IMR-90 (cell line): ENCODE measurements at regions not wholly inside any gene's neighbourhood (a gene's known extent, or its start where the extent isn't known, plus 50 kb on each side); places are given as distances from the start of the nearest gene placed in this dataset.

Experiments
- ATAC-seq: fragments of 200-7000 bp; cut with Tn5 transposase; 2 replicates; pipeline ENCODE4 v1.9.1; 2020; ENCODE audit warnings: low read depth, mild to moderate bottlenecking, moderate library complexity
- BruUV-seq: library from RNA; stranded (reverse); fragments of 400-500 nt; replicated peaks from 2 replicates; lab custom pipeline; 2021; lab: Mats Ljungman, UMichigan
- CTCF ChIA-PET: fragments of 300-600 bp; formaldehyde crosslinking; extraction: SDS; loops from one replicate; lab custom pipeline; 2021; ENCODE audit warnings: antibody characterized with exemption; lab: Yijun Ruan, JAX
- POLR2A ChIA-PET: fragments of 300-600 bp; sonication (Branson Sonifier 250); formaldehyde crosslinking; loops from one replicate; lab custom pipeline; 2022; ENCODE audit warnings: antibody characterized with exemption; ENCODE audit not compliant: unreplicated experiment; lab: Charles Lee
- DNase-seq: peaks from one replicate; pipeline ENCODE4 v3.0.0; 2013
- H2AFZ ChIP-seq: replicated peaks from 2 replicates; pipeline ENCODE3; 2013; ENCODE audit warnings: low read length, mild to moderate bottlenecking; ENCODE audit not compliant: poor library complexity
- H2AK5ac ChIP-seq: 2 replicates; pipeline ENCODE4 v1.6.1; 2013; ENCODE audit warnings: low read depth, low read length, inconsistent platforms
- H2AK9ac ChIP-seq: replicated peaks from 2 replicates; pipeline ENCODE3; 2013; ENCODE audit warnings: mild to moderate bottlenecking, low read depth, low read length, moderate library complexity; ENCODE audit not compliant: poor library complexity
- H2BK120ac ChIP-seq: 2 replicates; pipeline ENCODE4 v1.6.1; 2013; ENCODE audit warnings: low read depth, low read length, inconsistent platforms
- H2BK15ac ChIP-seq: 3 replicates; pipeline ENCODE4 v1.6.1; 2013; ENCODE audit warnings: low read depth, low read length, inconsistent platforms
- H2BK20ac ChIP-seq: 2 replicates; pipeline ENCODE4 v1.6.1; 2013; ENCODE audit warnings: low read depth, mild to moderate bottlenecking, inconsistent platforms, low read length, moderate library complexity
- H2BK5ac ChIP-seq: 2 replicates; pipeline ENCODE4 v1.6.1; 2013; ENCODE audit warnings: mild to moderate bottlenecking, low read depth, low read length, inconsistent platforms; ENCODE audit not compliant: poor library complexity, severe bottlenecking
- H3K14ac ChIP-seq: replicated peaks from 2 replicates; pipeline ENCODE4 v1.6.1; 2013; ENCODE audit warnings: low read depth, low read length, inconsistent platforms
- H3K18ac ChIP-seq: 2 replicates; pipeline ENCODE4 v1.6.1; 2013; ENCODE audit warnings: low read depth, low read length, control low read depth
- H3K23ac ChIP-seq: 2 replicates; pipeline ENCODE4 v1.6.1; 2013; ENCODE audit warnings: low read depth, low read length, inconsistent platforms
- H3K27ac ChIP-seq: 2 replicates; pipeline ENCODE4 v1.5.1; 2013; ENCODE audit warnings: mild to moderate bottlenecking, control low read depth, low read length; ENCODE audit not compliant: insufficient read depth
- H3K27me3 ChIP-seq: 2 replicates; pipeline ENCODE4 v1.6.1; 2013; ENCODE audit warnings: low read length; ENCODE audit not compliant: control insufficient read depth, insufficient read depth
- H3K36me3 ChIP-seq: 2 replicates; pipeline ENCODE4 v1.6.1; 2013; ENCODE audit warnings: low read length, mixed read lengths; ENCODE audit not compliant: control insufficient read depth, insufficient read depth
- H3K4ac ChIP-seq: 2 replicates; pipeline ENCODE4 v1.6.1; 2013; ENCODE audit warnings: low read depth, low read length, inconsistent platforms
- H3K4me1 ChIP-seq: 2 replicates; pipeline ENCODE4 v1.6.1; 2013; ENCODE audit warnings: low read length, mixed read lengths; ENCODE audit not compliant: control insufficient read depth, insufficient read depth
- H3K4me2 ChIP-seq: 2 replicates; pipeline ENCODE4 v1.6.1; 2013; ENCODE audit warnings: low read depth, mild to moderate bottlenecking, control low read depth, low read length, moderate library complexity
- H3K4me3 ChIP-seq: 2 replicates; pipeline ENCODE4 v1.5.1; 2013; ENCODE audit warnings: low read depth, mild to moderate bottlenecking, control low read depth, low read length, moderate library complexity; ENCODE audit not compliant: insufficient read depth
- H3K56ac ChIP-seq: 2 replicates; pipeline ENCODE4 v1.6.1; 2013; ENCODE audit warnings: low read length, inconsistent platforms; ENCODE audit not compliant: insufficient read depth; ENCODE audit errors: extremely low read depth
- H3K79me1 ChIP-seq, 2 experiments: 2 replicates each; pipeline ENCODE4 v1.6.1; 2013; ENCODE audit warnings: low read length in 2 of 2, inconsistent platforms in 1 of 2, low read depth in 1 of 2
- H3K9ac ChIP-seq: 2 replicates; pipeline ENCODE4 v1.6.1; 2013; ENCODE audit warnings: low read depth, low read length, control low read depth
- H3K9me1 ChIP-seq: 2 replicates; pipeline ENCODE4 v1.6.1; 2013; ENCODE audit warnings: low read length, inconsistent platforms; ENCODE audit not compliant: insufficient read depth
- H3K9me3 ChIP-seq: 2 replicates; pipeline ENCODE4 v1.6.1; 2013; ENCODE audit warnings: low read length; ENCODE audit not compliant: control insufficient read depth, insufficient read depth
- H4K20me1 ChIP-seq: 2 replicates; pipeline ENCODE4 v1.6.1; 2013; ENCODE audit warnings: low read length, inconsistent platforms; ENCODE audit not compliant: insufficient read depth
- H4K5ac ChIP-seq: 2 replicates; pipeline ENCODE4 v1.6.1; 2013; ENCODE audit warnings: mild to moderate bottlenecking, low read depth, low read length, control low read depth
- H4K8ac ChIP-seq, 2 experiments: 2 replicates each; pipeline ENCODE4 v1.6.1; 2013; ENCODE audit warnings: low read depth in 2 of 2, low read length in 2 of 2, control low read depth in 1 of 2, inconsistent platforms in 1 of 2
- H4K91ac ChIP-seq: 2 replicates; pipeline ENCODE4 v1.6.1; 2013; ENCODE audit warnings: low read depth, low read length, inconsistent platforms; ENCODE audit not compliant: insufficient read depth
- BHLHE40 ChIP-seq: fragments of 150-350 bp; IDR thresholded peaks from 2 replicates; pipeline ENCODE4 v1.6.1; 2016; ENCODE audit warnings: mild to moderate bottlenecking, low read depth, low read length
- CHD1 ChIP-seq: IDR thresholded peaks from 2 replicates; pipeline ENCODE4 v1.6.1; 2012; ENCODE audit warnings: low read depth, low read length, improper control_type of control experiment
- FOS ChIP-seq: fragments of 150-350 bp; IDR thresholded peaks from 2 replicates; pipeline ENCODE4 v1.6.1; 2016; ENCODE audit warnings: low read depth, low read length
- MAZ ChIP-seq: IDR thresholded peaks from 2 replicates; pipeline ENCODE4 v1.6.1; 2012; ENCODE audit warnings: low read depth, mild to moderate bottlenecking, low read length, improper control_type of control experiment, moderate library complexity, borderline replicate concordance
- MXI1 ChIP-seq: IDR thresholded peaks from 2 replicates; pipeline ENCODE4 v1.6.1; 2012; ENCODE audit warnings: low read depth, mild to moderate bottlenecking, low read length, moderate library complexity, borderline replicate concordance
- POLR2A ChIP-seq: IDR thresholded peaks from 2 replicates; pipeline ENCODE4 v1.6.1; 2012; ENCODE audit warnings: mild to moderate bottlenecking, low read depth, low read length
- RAD21 ChIP-seq: IDR thresholded peaks from 2 replicates; pipeline ENCODE4 v1.6.1; 2012; ENCODE audit warnings: low read length, improper control_type of control experiment
- RFX5 ChIP-seq: IDR thresholded peaks from 2 replicates; pipeline ENCODE4 v1.8.0; 2012; ENCODE audit warnings: low read depth, mild to moderate bottlenecking, low read length, moderate library complexity
- SMC3 ChIP-seq: fragments of 150-350 bp; IDR thresholded peaks from 2 replicates; pipeline ENCODE4 v1.6.1; 2016; ENCODE audit warnings: low read depth, mild to moderate bottlenecking, antibody characterized with exemption, low read length, moderate library complexity
- WGBS, 2 experiments: methylation state at CpG; one replicate each; pipeline versions ENCODE4 v1.1.5 to v1.1.7; 2013; ENCODE audit warnings: missing lambda C conversion rate in 2 of 2; ENCODE audit not compliant: insufficient read length in 1 of 2; ENCODE audit errors: extremely low coverage in 2 of 2; 5-methylcytosine and 5-hydroxymethylcytosine counted together
- dilution Hi-C: fragments of 300-500 bp; cut with HindIII; formaldehyde crosslinking; loops from one replicate; pipeline ENCODE4 v1.14.3; 2018; ENCODE audit warnings: low sequenced_read_pairs; ENCODE audit not compliant: unreplicated experiment
- in situ Hi-C: fragments of 300-500 bp; cut with MboI; formaldehyde crosslinking; loops from 3 replicates; pipeline ENCODE4 v1.14.3; 2019; ENCODE audit warnings: low sequenced_read_pairs, inconsistent platforms, mixed read lengths
- intact Hi-C: fragments of 100-400 bp; cut with micrococcal nuclease; formaldehyde crosslinking; loops from 2 replicates; pipeline ENCODE4 v1.10.0; 2022
- TF ChIP-seq, protein P1 (sequence below): fragments of 150-350 bp; IDR thresholded peaks from 2 replicates; pipeline ENCODE4 v1.6.1; 2016; ENCODE audit warnings: low read depth, mild to moderate bottlenecking, low read length, moderate library complexity, borderline replicate concordance

GRCh38 chr5:160903076-160903475 is 51.1 kb upstream of the ATP10B start:
- Histone ChIP-seq H4K20me1 (no peaks in the 10 kb centered on the region), H3K14ac (no peak overlapping the region), H4K91ac (no peak overlapping the region), H2AFZ (no peak overlapping the region), H4K5ac (no peak overlapping the region), H3K9me1 (no peaks in the 10 kb centered on the region), H3K9me3 (peaks cover 14% of the 10 kb centered on the region), H3K23ac (no peak overlapping the region), H2AK9ac (no peak overlapping the region), H3K18ac (no peak overlapping the region), H2BK15ac (no peak overlapping the region), H2BK5ac (no peak overlapping the region), H3K27ac (no peak overlapping the region), H3K36me3 (no peaks in the 10 kb centered on the region), H3K56ac (no peak overlapping the region), H3K4me2 (no peak overlapping the region), H3K4me1 (no peaks in the 10 kb centered on the region), H2BK20ac (no peak overlapping the region), H3K4me3 (no peak overlapping the region), H2BK120ac (no peak overlapping the region), H3K27me3 (no peaks in the 10 kb centered on the region), H4K8ac (no peak overlapping the region), H3K79me1 (no peaks in the 10 kb centered on the region), H2AK5ac (no peak overlapping the region), H3K4ac (no peak overlapping the region), H3K9ac (no peak overlapping the region)
- TF ChIP-seq SMC3 (no peak), RFX5 (no peak), CHD1 (no peak), MAZ (no peak), RAD21 (no peak), FOS (no peak), POLR2A (no peak), MXI1 (no peak), BHLHE40 (no peak)
- TF ChIP-seq, protein P1, sequence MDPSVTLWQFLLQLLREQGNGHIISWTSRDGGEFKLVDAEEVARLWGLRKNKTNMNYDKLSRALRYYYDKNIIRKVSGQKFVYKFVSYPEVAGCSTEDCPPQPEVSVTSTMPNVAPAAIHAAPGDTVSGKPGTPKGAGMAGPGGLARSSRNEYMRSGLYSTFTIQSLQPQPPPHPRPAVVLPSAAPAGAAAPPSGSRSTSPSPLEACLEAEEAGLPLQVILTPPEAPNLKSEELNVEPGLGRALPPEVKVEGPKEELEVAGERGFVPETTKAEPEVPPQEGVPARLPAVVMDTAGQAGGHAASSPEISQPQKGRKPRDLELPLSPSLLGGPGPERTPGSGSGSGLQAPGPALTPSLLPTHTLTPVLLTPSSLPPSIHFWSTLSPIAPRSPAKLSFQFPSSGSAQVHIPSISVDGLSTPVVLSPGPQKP: no peak
- no TSS peak for BruUV-seq
- intact Hi-C loops: no loop called here
- WGBS, 2 experiments: 10% methylated on average over 2 of the region's 3 CpGs; no CpG with 5 or more reads in 1 of the 2 experiments
- ATAC-seq: no peak
- CTCF ChIA-PET: interaction anchor here (1.1 kb wide), 1 partner anchor 10 kb away, joined by 4 read pairs; no protein-coding TSS in a partner anchor
- POLR2A ChIA-PET: no interaction called here
- in situ Hi-C loops: no loop called here
- DNase-seq: no peak
- dilution Hi-C loops: no loop called here
